ENCODE measurements at regions not wholly inside any gene's neighbourhood (a gene's known extent, or its start where the extent isn't known, plus 50 kb on each side); places are given as distances from the start of the nearest gene placed in this dataset.

- TF ChIP-seq EZH2 (IDR thresholded peaks at IDR 0.05) (no peak), CTCF (IDR thresholded peaks at IDR 0.05) (no peak)
These were observed 96.8 kb downstream of the PRLHR start for GRCh38 chr10:118498623-118499022.
